ENCODE measurements at regions not wholly inside any gene's neighbourhood (a gene's known extent, or its start where the extent isn't known, plus 50 kb on each side); places are given as distances from the start of the nearest gene placed in this dataset.

DNA sequence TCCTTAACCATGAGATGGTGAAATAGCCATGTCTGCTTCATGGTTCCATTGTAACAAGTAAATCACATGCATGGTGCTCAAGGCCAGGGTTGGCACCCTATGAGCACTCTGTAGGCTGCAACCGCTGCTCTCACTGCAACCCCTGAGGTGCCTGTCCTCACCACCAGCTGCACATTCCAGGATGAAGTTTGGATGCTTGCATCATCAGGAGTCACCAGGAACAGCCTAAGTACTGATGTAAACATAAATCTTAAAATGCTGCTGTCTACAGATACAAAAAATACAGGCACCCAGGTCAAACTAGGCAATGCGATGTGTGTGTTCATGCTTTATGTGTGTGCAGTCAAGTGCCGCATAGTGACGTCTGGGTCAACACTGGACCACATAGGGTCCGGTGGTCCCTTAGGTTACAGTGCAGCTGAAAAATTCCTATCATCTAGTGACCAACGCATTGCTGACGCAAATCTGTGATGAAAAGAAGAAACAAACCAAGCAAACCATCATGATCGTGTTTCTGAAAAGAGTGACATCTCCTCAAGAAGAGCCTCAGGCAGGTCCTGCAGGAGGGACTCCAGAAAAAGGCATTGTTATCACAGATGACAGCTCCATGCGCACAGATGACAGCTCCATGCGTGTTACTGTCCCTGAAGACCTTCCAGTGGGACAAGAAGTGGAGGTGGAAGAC lies 234.8 kb downstream of the AUH start:
- TF ChIP-seq, protein P1, sequence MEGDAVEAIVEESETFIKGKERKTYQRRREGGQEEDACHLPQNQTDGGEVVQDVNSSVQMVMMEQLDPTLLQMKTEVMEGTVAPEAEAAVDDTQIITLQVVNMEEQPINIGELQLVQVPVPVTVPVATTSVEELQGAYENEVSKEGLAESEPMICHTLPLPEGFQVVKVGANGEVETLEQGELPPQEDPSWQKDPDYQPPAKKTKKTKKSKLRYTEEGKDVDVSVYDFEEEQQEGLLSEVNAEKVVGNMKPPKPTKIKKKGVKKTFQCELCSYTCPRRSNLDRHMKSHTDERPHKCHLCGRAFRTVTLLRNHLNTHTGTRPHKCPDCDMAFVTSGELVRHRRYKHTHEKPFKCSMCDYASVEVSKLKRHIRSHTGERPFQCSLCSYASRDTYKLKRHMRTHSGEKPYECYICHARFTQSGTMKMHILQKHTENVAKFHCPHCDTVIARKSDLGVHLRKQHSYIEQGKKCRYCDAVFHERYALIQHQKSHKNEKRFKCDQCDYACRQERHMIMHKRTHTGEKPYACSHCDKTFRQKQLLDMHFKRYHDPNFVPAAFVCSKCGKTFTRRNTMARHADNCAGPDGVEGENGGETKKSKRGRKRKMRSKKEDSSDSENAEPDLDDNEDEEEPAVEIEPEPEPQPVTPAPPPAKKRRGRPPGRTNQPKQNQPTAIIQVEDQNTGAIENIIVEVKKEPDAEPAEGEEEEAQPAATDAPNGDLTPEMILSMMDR (IDR thresholded peaks at IDR 0.05) = no peak
- no peak for TF ChIP-seq POLR2A (IDR thresholded peaks at IDR 0.05)

Measured in breast epithelium (tissue), 3 donors.